Activated CD4-positive, alpha-beta T cell treated with anti-CD3 and anti-CD28 coated beads, Interleukin-10, Interleukin-2, amounts not matched to agents 100 ng/mL and 50 ng/mL, durations not matched to agents 16 hours and 8 hours (primary cell): ENCODE measurements at regions not wholly inside any gene's neighbourhood (a gene's known extent, or its start where the extent isn't known, plus 50 kb on each side); places are given as distances from the start of the nearest gene placed in this dataset.
"Not testable (repeated sequence)": the region's sequence is repeated elsewhere in the genome, so short reads cannot be mapped to it uniquely, and the experiment has no call there.

ENCODE experiments used
- DNase-seq: peaks from one replicate; pipeline ENCODE4 v3.0.0-alpha.2; 2020

DNA sequence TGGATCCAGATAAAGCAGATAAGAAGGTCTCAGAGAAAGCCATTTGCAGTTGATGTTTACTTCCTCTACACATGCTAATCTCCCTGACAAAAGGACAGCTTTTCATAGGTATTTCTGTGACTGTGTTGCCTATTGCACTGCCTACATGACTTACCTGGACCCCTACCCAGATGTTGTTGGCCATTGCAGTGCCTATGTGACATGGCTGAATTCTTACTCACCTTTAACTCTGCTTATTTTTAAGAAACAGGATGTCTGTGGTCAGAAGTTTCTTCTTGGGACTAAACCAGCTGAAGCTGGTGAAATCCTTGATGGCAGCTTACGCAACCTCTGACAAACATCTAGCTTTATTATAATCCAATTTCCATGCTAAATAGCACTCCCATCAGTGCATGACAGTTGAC lies 50.7 kb downstream of the PPIAL4D start:
- DNase-seq: peak; percentile 45

DNA sequence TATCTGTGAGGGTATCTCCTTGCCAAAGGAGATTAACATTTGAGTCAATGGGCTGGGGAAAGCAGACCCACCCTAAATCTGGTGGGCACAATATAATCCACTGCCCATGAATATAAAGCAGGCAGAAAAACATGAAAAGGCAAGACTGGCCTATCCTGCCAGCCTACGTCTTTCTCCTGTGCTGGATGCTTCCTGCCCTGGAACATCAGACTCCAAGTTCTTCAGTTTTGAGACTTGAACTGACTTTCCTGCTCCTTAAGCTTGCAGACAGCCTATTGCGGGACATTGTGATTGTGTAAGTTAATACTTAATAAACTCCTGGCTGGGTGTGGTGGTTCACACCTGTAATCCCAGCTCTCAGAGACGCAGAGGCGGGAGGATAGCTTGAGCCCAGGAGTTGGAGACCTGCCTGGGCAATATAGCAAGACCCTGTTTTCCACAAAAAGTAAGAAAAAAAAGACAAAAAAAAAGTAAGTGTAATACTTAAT lies 52.4 kb downstream of the PPIAL4D start:
- not testable (repeated sequence) for DNase-seq

DNA sequence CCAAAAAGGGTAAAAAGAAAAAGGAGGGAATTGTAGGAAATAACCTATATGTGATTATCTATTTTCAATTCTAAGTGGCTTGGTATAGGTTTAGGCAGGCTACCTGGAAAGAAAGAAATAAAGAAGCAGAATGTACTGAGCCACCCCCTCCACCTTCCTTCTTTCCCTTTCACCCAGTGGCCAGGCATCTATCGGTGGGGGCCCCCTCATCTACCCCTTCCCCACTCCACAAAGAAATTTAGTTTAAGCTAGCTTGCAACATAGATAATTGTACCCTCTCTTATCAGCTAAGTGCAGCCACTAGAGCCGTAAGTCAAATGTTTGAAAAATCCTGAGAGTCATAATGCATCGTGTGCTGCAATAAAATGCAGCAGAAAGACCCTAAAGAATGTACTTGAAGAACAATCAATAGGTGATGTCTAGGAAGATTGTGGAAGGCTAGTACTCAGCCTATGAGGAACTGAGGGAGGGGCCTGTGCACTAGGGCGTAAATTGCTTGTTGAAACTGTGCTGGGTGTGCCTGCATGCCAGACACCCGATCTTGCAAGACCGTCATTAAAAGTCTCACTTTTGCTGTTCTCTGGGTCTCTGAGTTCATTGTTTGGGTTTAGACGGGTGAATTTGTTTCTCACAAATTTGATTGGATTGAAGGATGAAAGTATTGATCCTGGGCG lies 53.0 kb downstream of the PPIAL4D start:
- DNase-seq: peak; percentile 1

DNA sequence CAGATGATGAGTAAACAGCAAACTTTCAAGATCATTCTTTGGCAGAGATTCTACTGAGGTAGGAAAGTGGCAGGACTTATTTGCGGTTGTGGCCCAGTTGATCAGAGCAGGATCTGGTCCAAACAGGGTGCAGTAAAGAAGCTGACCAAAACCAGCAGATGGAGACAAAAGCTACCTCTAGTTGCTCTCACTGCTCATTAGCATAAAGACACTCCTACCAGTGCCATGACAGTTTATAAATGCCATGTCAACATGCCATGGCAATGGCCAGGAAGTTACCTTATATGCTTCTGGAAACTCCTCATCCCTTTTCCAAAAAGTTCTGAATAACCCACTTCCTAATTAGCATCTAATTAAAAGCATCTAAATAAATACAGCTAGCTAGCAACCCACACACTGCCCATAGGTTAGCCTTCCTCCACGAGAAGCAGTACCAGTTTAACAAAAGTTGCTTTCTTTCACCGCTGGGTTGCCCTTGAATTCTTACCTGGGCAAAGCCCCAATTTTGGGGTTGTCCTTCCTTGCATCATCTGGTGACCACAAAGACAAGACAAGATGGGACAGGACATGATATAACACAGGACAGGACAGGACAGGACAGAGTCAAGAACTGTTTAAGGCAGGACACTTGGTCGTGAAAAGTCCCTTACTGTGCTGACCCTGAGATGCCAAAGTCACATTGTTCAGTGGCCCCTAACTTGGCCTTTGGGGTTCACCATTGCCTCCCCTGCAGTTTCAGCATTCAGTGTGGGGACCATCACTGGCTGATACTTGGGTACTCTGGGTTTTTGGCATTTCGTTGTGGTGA lies 59.2 kb downstream of the PPIAL4D start:
- DNase-seq: peak; percentile 15

DNA sequence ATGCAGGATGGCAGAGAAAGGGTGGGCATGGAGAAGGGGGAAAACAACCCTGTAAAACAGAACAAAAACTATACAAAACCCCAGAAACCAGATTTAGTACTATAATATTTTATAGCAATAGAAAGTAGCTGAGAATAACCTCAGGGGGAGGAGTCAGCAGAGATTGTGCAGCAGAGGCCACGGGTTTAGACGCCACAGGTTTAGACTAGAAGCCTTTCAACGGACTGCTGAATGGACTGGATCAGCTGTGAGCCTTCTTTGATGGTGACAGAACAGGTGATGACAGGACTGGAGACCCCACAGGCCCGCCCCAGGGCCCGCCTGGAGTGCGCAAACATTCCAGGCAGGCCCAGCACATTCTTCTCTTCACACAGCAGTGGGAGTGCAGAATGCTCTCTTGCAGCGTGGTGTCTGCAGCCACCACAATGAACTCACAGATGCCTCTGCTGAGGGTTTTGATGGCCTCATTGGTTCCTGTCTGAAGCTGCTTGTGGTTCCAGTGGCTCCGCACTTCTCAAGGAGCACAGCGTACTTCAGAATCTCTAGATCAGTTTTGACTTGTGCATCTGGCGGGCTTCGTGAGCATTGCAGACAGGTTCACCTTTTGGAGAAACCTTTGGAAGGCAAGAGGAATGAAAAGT lies 65.6 kb downstream of the PPIAL4D start:
- DNase-seq: peak; percentile 28

DNA sequence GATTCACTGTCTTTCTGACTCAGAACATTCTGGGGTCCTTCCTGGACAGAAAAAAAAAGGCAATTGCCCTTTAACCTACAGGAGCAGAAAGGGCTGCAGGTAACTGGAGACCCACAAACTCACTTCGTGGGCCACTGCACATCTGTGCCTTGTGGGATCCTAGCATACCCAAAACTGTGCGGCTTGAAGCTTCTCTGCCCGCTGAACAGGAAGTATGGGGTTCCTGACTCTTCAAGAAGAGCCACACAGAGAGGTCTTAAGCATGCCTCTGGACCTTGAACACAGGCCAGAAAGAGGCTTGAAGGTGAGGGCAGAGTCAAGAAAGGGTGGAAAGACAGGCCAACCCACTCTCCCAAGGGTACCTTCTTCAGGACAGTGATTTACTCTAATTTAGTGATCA lies 67.6 kb downstream of the PPIAL4D start:
- not testable (repeated sequence) for DNase-seq

DNA sequence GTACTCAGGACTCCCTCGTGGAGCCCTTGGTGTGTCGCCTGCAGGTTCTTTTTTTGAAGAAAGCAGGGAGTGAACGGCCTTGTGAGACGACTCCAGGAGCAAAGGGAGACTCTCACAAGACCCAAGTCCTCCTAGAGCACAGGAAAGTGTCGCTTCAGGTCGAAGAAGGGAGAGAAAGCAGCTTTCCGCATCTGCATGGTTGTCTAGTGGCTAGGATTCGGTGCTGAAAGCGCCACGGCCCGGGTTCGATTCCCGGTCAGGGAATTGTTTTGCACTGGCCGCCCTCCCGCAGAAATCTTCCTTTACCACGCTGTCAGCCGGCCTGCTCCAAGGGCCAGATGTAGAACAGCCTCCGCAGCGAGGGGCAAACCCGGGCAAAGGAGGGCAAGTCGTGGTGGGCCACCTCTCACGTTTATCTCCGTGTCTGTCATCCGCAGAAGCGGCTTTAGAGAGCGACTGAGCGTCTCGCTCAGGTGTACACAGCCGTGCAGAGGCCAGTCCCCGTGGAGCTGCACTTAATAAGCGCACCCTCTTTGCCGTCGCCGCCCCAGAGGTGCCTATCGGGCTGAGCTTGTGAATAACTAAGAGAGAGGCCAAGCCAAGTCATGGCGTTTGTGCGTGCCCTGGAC lies 72.6 kb downstream of the FAM72D start:
- DNase-seq: not testable (repeated sequence)

DNA sequence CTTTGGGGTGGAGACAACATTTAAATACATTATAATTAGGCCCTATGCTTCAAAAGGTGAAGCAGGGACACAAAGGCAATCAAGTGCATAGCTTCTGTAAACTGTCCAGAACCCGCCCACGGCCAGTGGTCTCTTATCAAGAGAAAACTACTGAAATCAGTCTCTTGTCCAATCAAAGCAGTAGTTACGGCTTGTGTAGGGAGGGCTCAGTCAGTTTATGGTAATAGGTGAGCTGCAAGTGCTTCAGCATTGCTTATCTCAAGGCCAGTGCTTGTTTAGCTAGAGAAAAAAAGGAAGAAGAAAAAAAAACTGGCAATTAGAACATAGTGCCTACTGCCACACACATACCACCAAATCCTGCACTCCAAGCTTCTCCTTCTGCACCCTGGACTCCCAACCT lies 68.6 kb downstream of the FAM72D start:
- not testable (repeated sequence) for DNase-seq
